OCI-LY3 (cell line): ENCODE measurements at regions not wholly inside any gene's neighbourhood (a gene's known extent, or its start where the extent isn't known, plus 50 kb on each side); places are given as distances from the start of the nearest gene placed in this dataset.

Source experiments
- CTCF ChIP-seq: fragments of 200-600, 300-600 bp; sonication (generic); IDR thresholded peaks from 2 replicates; pipeline ENCODE4 v1.5.1; 2014; ENCODE audit warnings: antibody characterized with exemption, low read length, low read depth
- EZH2phosphoT487 ChIP-seq: fragments of 200-600 bp; shearing (Covaris generic); IDR thresholded peaks from 2 replicates; pipeline ENCODE4 v1.6.1; 2018; ENCODE audit warnings: antibody characterized with exemption, mixed run types, low read depth

- no peak for TF ChIP-seq CTCF
- no peak for TF ChIP-seq EZH2phosphoT487
Measured at GRCh38 chr14:96681829-96682228, 115.4 kb upstream of the VRK1 start.
